HFF-Myc (cell line): ENCODE measurements at regions not wholly inside any gene's neighbourhood (a gene's known extent, or its start where the extent isn't known, plus 50 kb on each side); places are given as distances from the start of the nearest gene placed in this dataset.

Source experiments
- DNase-seq: peaks from one replicate; pipeline ENCODE4 v3.0.0-alpha.2; 2011; ENCODE audit warnings: low read depth; ENCODE audit errors: extremely low read depth
- H3K4me3 ChIP-seq: replicated peaks from 2 replicates; pipeline ENCODE4 v1.5.1; 2011; ENCODE audit warnings: low read depth, mild to moderate bottlenecking, control low read depth, low read length
- CTCF ChIP-seq: IDR thresholded peaks from 2 replicates; pipeline ENCODE4 v1.5.1; 2012; ENCODE audit warnings: mild to moderate bottlenecking, low read depth, low read length, control low read depth; ENCODE audit errors: missing control alignments

DNA sequence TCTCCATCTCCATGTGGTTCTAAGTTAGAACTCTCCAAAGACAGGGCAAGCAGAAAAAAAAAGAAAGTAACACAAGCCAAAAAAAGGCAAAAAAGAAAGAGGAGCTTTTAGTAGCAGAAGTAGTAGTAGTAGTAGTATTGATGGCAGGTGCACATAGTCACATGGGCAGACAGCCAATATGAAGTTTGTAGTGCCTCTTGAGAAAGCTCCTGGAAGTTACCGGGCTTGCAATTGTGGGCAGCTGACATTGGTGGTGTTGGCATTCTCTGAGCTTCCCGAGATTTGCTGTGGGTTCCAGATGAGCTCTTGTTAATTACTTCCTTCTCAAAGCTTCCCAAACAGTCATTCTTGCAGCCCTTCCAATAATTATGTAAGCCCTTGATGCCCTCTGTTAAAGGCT lies 1128.5 kb downstream of the TYW1 start:
- no peak for TF ChIP-seq CTCF
- DNase-seq: no peak
- no peak overlapping the region for H3K4me3 ChIP-seq

- no peak for TF ChIP-seq CTCF
- DNase-seq: no peak
- no peak overlapping the region for H3K4me3 ChIP-seq
Measured at GRCh38 chr7:68133045-68133444, 1136.4 kb downstream of the TYW1 start.

GRCh38 chr7:68143345-68143744 lies 1146.7 kb downstream of the TYW1 start:
- no peak overlapping the region for H3K4me3 ChIP-seq
- TF ChIP-seq CTCF: no peak
- DNase-seq: no peak

DNA sequence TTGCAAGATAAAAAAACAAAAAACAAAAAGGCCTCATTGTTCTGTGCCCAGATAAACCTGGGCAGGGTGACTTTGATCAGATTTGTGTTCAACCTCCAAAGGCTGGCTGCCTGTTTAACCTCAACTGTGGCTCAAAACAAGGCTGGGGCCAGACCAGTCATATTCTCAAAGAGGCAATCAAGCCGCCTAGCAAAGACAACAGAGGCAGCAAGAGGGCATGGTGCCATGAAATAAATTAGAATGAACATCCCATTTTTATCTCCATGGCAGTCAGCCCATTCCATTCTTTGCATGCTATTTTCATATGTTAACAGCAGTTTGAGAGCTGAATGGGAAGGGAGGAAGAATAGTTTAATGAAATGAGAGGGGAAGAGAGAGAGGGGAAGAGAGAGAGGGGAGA lies 1150.3 kb downstream of the TYW1 start:
- no peak for TF ChIP-seq CTCF
- DNase-seq: no peak
- H3K4me3 ChIP-seq: no peak overlapping the region

GRCh38 chr7:68147614-68148238 lies 1151.1 kb downstream of the TYW1 start:
- no peak for DNase-seq
- no peak for TF ChIP-seq CTCF
- H3K4me3 ChIP-seq: no peak overlapping the region

DNA sequence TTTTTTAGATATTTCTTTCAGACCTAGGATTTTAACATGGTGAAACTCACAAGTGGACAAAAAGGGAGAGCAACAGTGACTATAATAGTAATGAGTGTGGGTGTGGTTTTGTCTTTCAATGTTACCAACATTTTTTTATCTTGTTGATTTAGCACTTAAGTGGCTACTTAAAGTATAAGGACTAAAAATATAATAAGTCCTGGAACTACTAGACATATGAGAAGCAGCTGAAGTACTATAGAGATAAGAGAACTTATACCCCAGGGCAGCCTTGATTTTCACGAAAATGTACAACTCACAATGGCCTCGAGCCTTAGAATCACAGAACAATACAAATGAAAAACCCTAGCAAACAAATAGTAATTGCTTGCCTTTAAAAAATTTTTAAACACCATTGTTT lies 1151.8 kb downstream of the TYW1 start:
- no peak for TF ChIP-seq CTCF
- DNase-seq: no peak

GRCh38 chr7:68152205-68152604 lies 1155.6 kb downstream of the TYW1 start:
- no peak for TF ChIP-seq CTCF

More for the DNA sequence above, 1151.8 kb downstream of the TYW1 start:
- H3K4me3 ChIP-seq: no peak overlapping the region

More at GRCh38 chr7:68152205-68152604, 1155.6 kb downstream of the TYW1 start:
- no peak overlapping the region for H3K4me3 ChIP-seq
- no peak for DNase-seq
